GM18505 (cell line): ENCODE measurements at regions not wholly inside any gene's neighbourhood (a gene's known extent, or its start where the extent isn't known, plus 50 kb on each side); places are given as distances from the start of the nearest gene placed in this dataset.
"Not testable (repeated sequence)": the region's sequence is repeated elsewhere in the genome, so short reads cannot be mapped to it uniquely, and the experiment has no call there.

ENCODE experiments used
- ATAC-seq: cut with Tn5 transposase; IDR thresholded peaks from one replicate; pipeline ENCODE4 v1.9.1; 2021; ENCODE audit not compliant: unreplicated experiment
- POLR2A ChIP-seq: IDR thresholded peaks from 4 replicates; pipeline ENCODE4 v1.6.1; 2011; ENCODE audit warnings: borderline replicate concordance; ENCODE audit not compliant: insufficient read depth, insufficient read length; ENCODE audit errors: extremely low read depth

- no peak for ATAC-seq
- TF ChIP-seq POLR2A: no peak
Observed at GRCh38 chr19:28446511-28446910, 766.4 kb downstream of the UQCRFS1 start.

- no peak for ATAC-seq
- TF ChIP-seq POLR2A: no peak
Observed at GRCh38 chr19:28445826-28446225, 767.1 kb downstream of the UQCRFS1 start.

GRCh38 chr19:28444362-28444761 lies 768.6 kb downstream of the UQCRFS1 start:
- TF ChIP-seq POLR2A: no peak
- ATAC-seq: no peak

- no peak for TF ChIP-seq POLR2A
Observed at GRCh38 chr19:28443361-28443760, 769.6 kb downstream of the UQCRFS1 start.

DNA sequence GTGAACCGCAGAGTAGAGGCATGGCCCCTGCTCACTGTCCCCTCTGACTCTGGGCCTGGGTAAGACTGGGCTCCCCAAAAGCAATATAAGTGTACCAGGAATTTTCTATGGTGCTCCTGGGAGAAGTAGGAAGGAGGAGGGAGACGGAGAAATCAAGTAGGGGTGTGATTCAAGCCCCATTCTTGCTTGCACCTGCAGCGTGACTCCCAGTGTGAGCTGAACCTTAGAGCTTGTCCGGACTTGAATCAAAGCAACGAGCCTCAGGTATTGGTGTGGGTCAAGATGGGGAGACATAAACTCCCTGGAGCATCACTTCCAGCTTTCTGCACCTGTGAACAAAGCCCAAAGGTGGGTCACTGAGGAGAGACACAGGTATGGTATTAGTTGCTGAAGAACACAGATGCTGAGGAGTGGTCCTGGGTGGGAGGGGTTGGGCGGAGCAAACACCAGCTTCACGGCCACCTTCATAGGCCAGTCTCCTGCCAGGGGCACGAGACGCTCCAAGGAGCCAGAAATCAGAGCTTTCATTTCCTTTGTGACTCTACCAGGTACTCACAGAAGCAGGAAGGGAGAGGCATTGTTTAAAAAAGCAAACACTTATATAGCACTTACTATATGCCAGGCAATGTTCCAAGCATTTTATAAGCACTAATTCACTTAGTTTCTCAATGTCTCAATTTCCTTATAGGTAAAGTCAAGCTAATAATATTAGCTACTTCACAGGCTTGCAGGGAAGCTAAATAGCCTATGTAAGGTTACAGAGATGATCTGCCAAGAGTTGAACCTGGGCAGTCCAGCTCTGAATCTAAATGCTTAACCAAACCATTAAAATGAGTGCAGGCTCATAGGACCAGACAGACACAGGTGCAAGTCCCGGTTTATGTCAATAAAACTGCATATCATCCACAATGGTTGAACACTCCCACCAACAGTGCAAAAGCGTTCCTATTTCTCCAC lies 775.3 kb downstream of the UQCRFS1 start:
- TF ChIP-seq POLR2A: no peak
- ATAC-seq: no peak

More at GRCh38 chr19:28443361-28443760, 769.6 kb downstream of the UQCRFS1 start:
- no peak for ATAC-seq

DNA sequence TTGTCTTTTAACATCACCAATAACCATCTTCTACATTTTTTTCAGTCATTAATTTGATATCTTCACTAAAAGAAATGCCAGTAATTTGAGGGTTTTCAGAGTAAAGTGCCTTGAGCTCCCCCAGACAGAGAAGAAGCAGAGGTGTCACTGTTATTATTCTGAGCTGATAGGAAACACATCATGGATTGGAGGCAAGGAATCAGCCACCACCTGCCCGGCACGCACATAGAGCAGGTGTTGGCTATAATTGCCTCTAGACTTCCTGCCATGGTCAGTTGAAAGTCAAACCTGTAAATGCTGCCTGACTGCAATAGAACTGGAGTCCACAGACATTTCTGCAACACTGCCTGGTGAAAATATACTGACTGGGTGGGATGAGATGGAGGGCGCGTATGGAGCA lies 776.6 kb downstream of the UQCRFS1 start:
- TF ChIP-seq POLR2A: no peak
- no peak for ATAC-seq

DNA sequence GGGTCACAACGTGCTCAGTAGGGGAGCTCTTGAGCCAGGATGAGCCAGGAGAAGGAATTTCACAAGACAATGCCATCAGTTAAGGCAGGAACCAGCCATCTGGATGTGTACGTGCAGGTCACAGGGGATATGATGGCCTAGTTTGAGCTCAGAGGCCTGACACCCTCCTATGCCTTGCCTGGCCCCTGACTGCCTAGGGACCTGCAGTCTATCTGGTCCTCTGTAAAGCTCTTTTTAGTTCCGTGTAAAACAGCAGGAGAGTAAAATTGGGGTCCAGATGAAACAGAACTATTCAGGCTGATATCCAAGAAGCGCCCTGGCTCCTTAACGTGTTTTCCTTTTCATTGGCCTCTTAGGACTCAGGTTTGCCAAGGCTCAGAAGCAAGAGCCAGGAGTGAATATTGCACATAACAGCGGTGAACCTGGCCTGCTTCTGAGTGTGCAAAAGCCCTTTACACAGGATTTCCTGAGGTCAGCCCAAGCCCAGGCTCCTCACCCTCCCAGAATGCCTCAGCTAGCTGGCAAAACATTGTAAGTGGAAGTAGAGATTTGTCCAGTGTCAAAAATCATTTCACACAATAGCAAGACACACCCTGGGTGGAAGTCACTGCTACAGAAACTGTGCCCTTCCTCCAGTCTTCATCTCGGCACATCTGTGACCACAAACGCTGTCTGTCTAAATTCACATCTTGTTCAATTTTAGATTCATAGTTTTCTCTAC lies 777.2 kb downstream of the UQCRFS1 start:
- no peak for TF ChIP-seq POLR2A
- no peak for ATAC-seq

DNA sequence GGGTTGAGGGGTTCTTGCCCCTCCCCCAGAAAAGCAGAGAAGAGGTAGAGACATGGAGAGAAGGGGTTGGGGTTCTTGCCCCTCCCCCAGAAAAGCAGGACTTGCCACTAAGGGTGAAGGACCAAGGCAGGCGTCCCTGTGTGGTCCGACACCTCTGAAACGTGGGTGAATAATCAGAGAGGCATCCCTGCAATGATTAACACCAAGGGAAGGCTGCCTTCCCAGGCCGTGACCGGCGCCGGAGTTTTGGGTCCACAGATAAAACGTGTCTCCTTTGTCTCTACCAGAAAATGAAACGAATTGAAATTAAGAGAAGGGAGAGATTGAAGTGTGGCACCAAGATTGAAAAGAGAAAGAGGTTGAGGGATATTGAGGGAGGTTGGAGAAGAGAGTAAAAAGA lies 778.2 kb downstream of the UQCRFS1 start:
- not testable (repeated sequence) for ATAC-seq

DNA sequence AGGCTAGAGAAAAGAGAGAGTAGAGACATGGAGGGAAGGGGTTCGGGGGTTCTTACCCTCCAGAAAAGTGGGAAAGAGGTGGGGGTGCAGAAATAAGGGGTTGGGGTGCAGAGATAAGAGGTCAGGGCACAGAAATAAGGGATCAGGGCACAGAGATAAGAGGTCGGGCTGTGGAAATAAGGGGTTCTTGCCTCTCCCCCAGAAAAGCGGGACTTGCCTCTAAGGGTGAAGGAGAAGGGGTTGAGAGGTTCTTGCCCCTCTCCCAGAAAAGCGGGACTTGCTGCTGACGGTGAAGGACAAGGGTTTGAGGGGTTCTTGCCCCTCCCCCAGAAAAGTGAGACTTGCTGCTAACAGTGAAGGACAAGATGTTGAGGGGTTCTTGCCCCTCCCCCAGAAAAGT lies 778.6 kb downstream of the UQCRFS1 start:
- not testable (repeated sequence) for ATAC-seq

DNA sequence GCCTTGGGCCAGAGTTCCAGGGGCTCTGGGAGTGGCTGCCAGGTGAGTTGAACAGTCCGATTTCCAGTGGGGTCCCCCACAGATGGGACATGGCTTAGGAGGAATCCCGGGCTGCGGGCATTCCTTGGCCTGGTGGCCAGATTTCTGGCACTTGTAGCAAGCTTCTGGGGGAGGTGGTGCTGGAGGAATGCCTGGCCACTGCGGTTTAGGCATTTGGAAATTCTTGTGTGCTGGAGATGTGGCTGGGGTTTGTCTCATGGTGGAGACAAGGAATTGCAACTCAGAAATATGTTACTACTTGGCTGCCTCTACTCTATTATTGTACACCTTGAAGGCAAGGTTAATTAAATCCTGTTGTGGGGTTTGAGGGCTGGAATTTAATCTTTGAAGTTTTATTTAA lies 779.8 kb downstream of the UQCRFS1 start:
- ATAC-seq: not testable (repeated sequence)

- ATAC-seq: no peak
- TF ChIP-seq POLR2A: no peak
Observed at GRCh38 chr19:28430214-28430613, 782.7 kb downstream of the UQCRFS1 start.

DNA sequence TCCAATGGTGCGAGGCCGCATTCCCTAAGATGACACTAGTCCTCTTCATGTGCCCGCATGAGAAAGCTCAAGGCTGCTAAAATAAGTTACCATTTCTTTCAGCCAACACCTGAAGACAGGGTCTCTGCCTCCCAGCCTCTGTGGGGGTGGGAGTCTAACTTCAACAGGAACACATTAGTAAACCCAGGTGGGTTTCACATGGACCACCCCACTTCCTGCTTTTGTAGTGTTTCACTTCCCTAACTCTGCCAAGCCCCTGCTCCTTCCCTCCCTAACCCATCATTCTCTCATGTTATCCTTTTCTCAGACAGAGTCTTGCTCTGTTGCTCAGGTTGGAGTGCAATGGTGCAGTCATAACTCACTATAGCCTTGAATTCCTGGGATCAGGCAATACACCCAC lies 783.6 kb downstream of the UQCRFS1 start:
- no peak for TF ChIP-seq POLR2A
- ATAC-seq: no peak

- no peak for TF ChIP-seq POLR2A
Observed at GRCh38 chr19:28428663-28429348, 784.1 kb downstream of the UQCRFS1 start.

More at GRCh38 chr19:28428663-28429348, 784.1 kb downstream of the UQCRFS1 start:
- ATAC-seq: no peak
